IMR-90 (cell line): ENCODE measurements at regions not wholly inside any gene's neighbourhood (a gene's known extent, or its start where the extent isn't known, plus 50 kb on each side); places are given as distances from the start of the nearest gene placed in this dataset.

Experiments used
- ATAC-seq: fragments of 200-7000 bp; cut with Tn5 transposase; 2 replicates; pipeline ENCODE4 v1.9.1; 2020; ENCODE audit warnings: low read depth, mild to moderate bottlenecking, moderate library complexity
- BruUV-seq: library from RNA; stranded (reverse); fragments of 400-500 nt; replicated peaks from 2 replicates; lab custom pipeline; 2021; lab: Mats Ljungman, UMichigan
- CTCF ChIA-PET: fragments of 300-600 bp; formaldehyde crosslinking; extraction: SDS; loops from one replicate; lab custom pipeline; 2021; ENCODE audit warnings: antibody characterized with exemption; lab: Yijun Ruan, JAX
- POLR2A ChIA-PET: fragments of 300-600 bp; sonication (Branson Sonifier 250); formaldehyde crosslinking; loops from one replicate; lab custom pipeline; 2022; ENCODE audit warnings: antibody characterized with exemption; ENCODE audit not compliant: unreplicated experiment; lab: Charles Lee
- DNase-seq: peaks from one replicate; pipeline ENCODE4 v3.0.0; 2013
- H2AFZ ChIP-seq: replicated peaks from 2 replicates; pipeline ENCODE3; 2013; ENCODE audit warnings: low read length, mild to moderate bottlenecking; ENCODE audit not compliant: poor library complexity
- H2AK5ac ChIP-seq: 2 replicates; pipeline ENCODE4 v1.6.1; 2013; ENCODE audit warnings: low read depth, low read length, inconsistent platforms
- H2AK9ac ChIP-seq: replicated peaks from 2 replicates; pipeline ENCODE3; 2013; ENCODE audit warnings: mild to moderate bottlenecking, low read depth, low read length, moderate library complexity; ENCODE audit not compliant: poor library complexity
- H2BK120ac ChIP-seq: 2 replicates; pipeline ENCODE4 v1.6.1; 2013; ENCODE audit warnings: low read depth, low read length, inconsistent platforms
- H2BK15ac ChIP-seq: 3 replicates; pipeline ENCODE4 v1.6.1; 2013; ENCODE audit warnings: low read depth, low read length, inconsistent platforms
- H2BK20ac ChIP-seq: 2 replicates; pipeline ENCODE4 v1.6.1; 2013; ENCODE audit warnings: low read depth, mild to moderate bottlenecking, inconsistent platforms, low read length, moderate library complexity
- H2BK5ac ChIP-seq: 2 replicates; pipeline ENCODE4 v1.6.1; 2013; ENCODE audit warnings: mild to moderate bottlenecking, low read depth, low read length, inconsistent platforms; ENCODE audit not compliant: poor library complexity, severe bottlenecking
- H3K14ac ChIP-seq: replicated peaks from 2 replicates; pipeline ENCODE4 v1.6.1; 2013; ENCODE audit warnings: low read depth, low read length, inconsistent platforms
- H3K18ac ChIP-seq: 2 replicates; pipeline ENCODE4 v1.6.1; 2013; ENCODE audit warnings: low read depth, low read length, control low read depth
- H3K23ac ChIP-seq: 2 replicates; pipeline ENCODE4 v1.6.1; 2013; ENCODE audit warnings: low read depth, low read length, inconsistent platforms
- H3K27ac ChIP-seq: 2 replicates; pipeline ENCODE4 v1.5.1; 2013; ENCODE audit warnings: mild to moderate bottlenecking, control low read depth, low read length; ENCODE audit not compliant: insufficient read depth
- H3K27me3 ChIP-seq: 2 replicates; pipeline ENCODE4 v1.6.1; 2013; ENCODE audit warnings: low read length; ENCODE audit not compliant: control insufficient read depth, insufficient read depth
- H3K36me3 ChIP-seq: 2 replicates; pipeline ENCODE4 v1.6.1; 2013; ENCODE audit warnings: low read length, mixed read lengths; ENCODE audit not compliant: control insufficient read depth, insufficient read depth
- H3K4ac ChIP-seq: 2 replicates; pipeline ENCODE4 v1.6.1; 2013; ENCODE audit warnings: low read depth, low read length, inconsistent platforms
- H3K4me1 ChIP-seq: 2 replicates; pipeline ENCODE4 v1.6.1; 2013; ENCODE audit warnings: low read length, mixed read lengths; ENCODE audit not compliant: control insufficient read depth, insufficient read depth
- H3K4me2 ChIP-seq: 2 replicates; pipeline ENCODE4 v1.6.1; 2013; ENCODE audit warnings: low read depth, mild to moderate bottlenecking, control low read depth, low read length, moderate library complexity
- H3K4me3 ChIP-seq: 2 replicates; pipeline ENCODE4 v1.5.1; 2013; ENCODE audit warnings: low read depth, mild to moderate bottlenecking, control low read depth, low read length, moderate library complexity; ENCODE audit not compliant: insufficient read depth
- H3K56ac ChIP-seq: 2 replicates; pipeline ENCODE4 v1.6.1; 2013; ENCODE audit warnings: low read length, inconsistent platforms; ENCODE audit not compliant: insufficient read depth; ENCODE audit errors: extremely low read depth
- H3K79me1 ChIP-seq, 2 experiments: 2 replicates each; pipeline ENCODE4 v1.6.1; 2013; ENCODE audit warnings: low read length in 2 of 2, inconsistent platforms in 1 of 2, low read depth in 1 of 2
- H3K9ac ChIP-seq: 2 replicates; pipeline ENCODE4 v1.6.1; 2013; ENCODE audit warnings: low read depth, low read length, control low read depth
- H3K9me1 ChIP-seq: 2 replicates; pipeline ENCODE4 v1.6.1; 2013; ENCODE audit warnings: low read length, inconsistent platforms; ENCODE audit not compliant: insufficient read depth
- H3K9me3 ChIP-seq: 2 replicates; pipeline ENCODE4 v1.6.1; 2013; ENCODE audit warnings: low read length; ENCODE audit not compliant: control insufficient read depth, insufficient read depth
- H4K20me1 ChIP-seq: 2 replicates; pipeline ENCODE4 v1.6.1; 2013; ENCODE audit warnings: low read length, inconsistent platforms; ENCODE audit not compliant: insufficient read depth
- H4K5ac ChIP-seq: 2 replicates; pipeline ENCODE4 v1.6.1; 2013; ENCODE audit warnings: mild to moderate bottlenecking, low read depth, low read length, control low read depth
- H4K8ac ChIP-seq, 2 experiments: 2 replicates each; pipeline ENCODE4 v1.6.1; 2013; ENCODE audit warnings: low read depth in 2 of 2, low read length in 2 of 2, control low read depth in 1 of 2, inconsistent platforms in 1 of 2
- H4K91ac ChIP-seq: 2 replicates; pipeline ENCODE4 v1.6.1; 2013; ENCODE audit warnings: low read depth, low read length, inconsistent platforms; ENCODE audit not compliant: insufficient read depth
- BHLHE40 ChIP-seq: fragments of 150-350 bp; IDR thresholded peaks from 2 replicates; pipeline ENCODE4 v1.6.1; 2016; ENCODE audit warnings: mild to moderate bottlenecking, low read depth, low read length
- MAFK ChIP-seq: IDR thresholded peaks from 2 replicates; pipeline ENCODE4 v1.6.1; 2012; ENCODE audit warnings: low read depth, low read length, improper control_type of control experiment
- MAZ ChIP-seq: IDR thresholded peaks from 2 replicates; pipeline ENCODE4 v1.6.1; 2012; ENCODE audit warnings: low read depth, mild to moderate bottlenecking, low read length, improper control_type of control experiment, moderate library complexity, borderline replicate concordance
- POLR2A ChIP-seq: IDR thresholded peaks from 2 replicates; pipeline ENCODE4 v1.6.1; 2012; ENCODE audit warnings: mild to moderate bottlenecking, low read depth, low read length
- SMC3 ChIP-seq: fragments of 150-350 bp; IDR thresholded peaks from 2 replicates; pipeline ENCODE4 v1.6.1; 2016; ENCODE audit warnings: low read depth, mild to moderate bottlenecking, antibody characterized with exemption, low read length, moderate library complexity
- WGBS, 2 experiments: methylation state at CpG; one replicate each; pipeline versions ENCODE4 v1.1.5 to v1.1.7; 2013; ENCODE audit warnings: missing lambda C conversion rate in 2 of 2; ENCODE audit not compliant: insufficient read length in 1 of 2; ENCODE audit errors: extremely low coverage in 2 of 2; 5-methylcytosine and 5-hydroxymethylcytosine counted together
- dilution Hi-C: fragments of 300-500 bp; cut with HindIII; formaldehyde crosslinking; loops from one replicate; pipeline ENCODE4 v1.14.3; 2018; ENCODE audit warnings: low sequenced_read_pairs; ENCODE audit not compliant: unreplicated experiment
- in situ Hi-C: fragments of 300-500 bp; cut with MboI; formaldehyde crosslinking; loops from 3 replicates; pipeline ENCODE4 v1.14.3; 2019; ENCODE audit warnings: low sequenced_read_pairs, inconsistent platforms, mixed read lengths
- intact Hi-C: fragments of 100-400 bp; cut with micrococcal nuclease; formaldehyde crosslinking; loops from 2 replicates; pipeline ENCODE4 v1.10.0; 2022
- TF ChIP-seq, protein P1 (sequence below): fragments of 150-350 bp; IDR thresholded peaks from 2 replicates; pipeline ENCODE4 v1.6.1; 2017; ENCODE audit warnings: mild to moderate bottlenecking, antibody characterized with exemption, low read length, low read depth
- TF ChIP-seq, protein P2 (sequence below): fragments of 150-350 bp; IDR thresholded peaks from 2 replicates; pipeline ENCODE4 v1.6.1; 2016; ENCODE audit warnings: low read depth, mild to moderate bottlenecking, low read length, moderate library complexity, borderline replicate concordance

DNA sequence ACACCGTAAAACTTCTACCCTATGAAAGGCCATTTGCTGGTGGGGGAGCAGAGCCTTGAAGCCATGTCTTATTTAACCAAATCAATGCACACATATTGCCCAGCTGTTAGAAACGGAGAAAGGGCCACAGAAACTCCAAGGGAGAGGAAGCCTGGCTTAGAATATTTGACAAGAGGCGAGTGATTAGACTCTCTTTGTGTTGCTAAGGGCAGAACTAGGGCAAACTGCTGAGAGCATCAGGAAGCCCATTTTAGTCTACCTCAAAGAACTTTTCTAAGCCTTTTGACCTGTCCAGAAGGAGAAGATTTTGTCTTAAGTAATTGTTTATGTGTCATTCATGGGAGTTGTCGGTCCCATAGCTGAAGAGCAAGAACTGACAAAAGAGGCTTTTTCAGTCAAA lies 54.4 kb upstream of the CELF4 start:
- no peaks in the 10 kb centered on the region for H3K9me1 ChIP-seq
- no peak overlapping the region for H3K18ac ChIP-seq
- no peak overlapping the region for H3K23ac ChIP-seq
- H3K4ac ChIP-seq = no peak overlapping the region
- H3K4me3 ChIP-seq = no peak overlapping the region
- DNase-seq = no peak
- H3K79me1 ChIP-seq = no peaks in the 10 kb centered on the region
- no peak overlapping the region for H4K91ac ChIP-seq
- H2AFZ ChIP-seq = no peak overlapping the region
- H3K9me3 ChIP-seq = peaks cover 4% of the 10 kb centered on the region; the same call in 1 of the 2 replicates
- no peak overlapping the region for H2BK120ac ChIP-seq
- H3K9ac ChIP-seq = no peak overlapping the region
- H3K27ac ChIP-seq = no peak overlapping the region
- H4K5ac ChIP-seq = no peak overlapping the region
- no peak overlapping the region for H2BK5ac ChIP-seq
- no CpG with 5 or more reads among the region's 4 CpGs for WGBS, 2 experiments
- no peak overlapping the region for H2BK20ac ChIP-seq
- no peak overlapping the region for H3K56ac ChIP-seq
- no peaks in the 10 kb centered on the region for H4K20me1 ChIP-seq
- H3K4me1 ChIP-seq = no peaks in the 10 kb centered on the region
- no peak overlapping the region for H2BK15ac ChIP-seq
- TF ChIP-seq MAFK = no peak
- no peak for TF ChIP-seq POLR2A
- TF ChIP-seq, protein P1, sequence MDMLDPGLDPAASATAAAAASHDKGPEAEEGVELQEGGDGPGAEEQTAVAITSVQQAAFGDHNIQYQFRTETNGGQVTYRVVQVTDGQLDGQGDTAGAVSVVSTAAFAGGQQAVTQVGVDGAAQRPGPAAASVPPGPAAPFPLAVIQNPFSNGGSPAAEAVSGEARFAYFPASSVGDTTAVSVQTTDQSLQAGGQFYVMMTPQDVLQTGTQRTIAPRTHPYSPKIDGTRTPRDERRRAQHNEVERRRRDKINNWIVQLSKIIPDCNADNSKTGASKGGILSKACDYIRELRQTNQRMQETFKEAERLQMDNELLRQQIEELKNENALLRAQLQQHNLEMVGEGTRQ = no peak
- no peak for TF ChIP-seq BHLHE40
- TF ChIP-seq, protein P2, sequence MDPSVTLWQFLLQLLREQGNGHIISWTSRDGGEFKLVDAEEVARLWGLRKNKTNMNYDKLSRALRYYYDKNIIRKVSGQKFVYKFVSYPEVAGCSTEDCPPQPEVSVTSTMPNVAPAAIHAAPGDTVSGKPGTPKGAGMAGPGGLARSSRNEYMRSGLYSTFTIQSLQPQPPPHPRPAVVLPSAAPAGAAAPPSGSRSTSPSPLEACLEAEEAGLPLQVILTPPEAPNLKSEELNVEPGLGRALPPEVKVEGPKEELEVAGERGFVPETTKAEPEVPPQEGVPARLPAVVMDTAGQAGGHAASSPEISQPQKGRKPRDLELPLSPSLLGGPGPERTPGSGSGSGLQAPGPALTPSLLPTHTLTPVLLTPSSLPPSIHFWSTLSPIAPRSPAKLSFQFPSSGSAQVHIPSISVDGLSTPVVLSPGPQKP = no peak
- no peak for TF ChIP-seq SMC3
- no peak for TF ChIP-seq MAZ
- ChIA-PET CTCF (no interaction called here), POLR2A (no interaction called here)
- dilution Hi-C loops = no loop called here
- in situ Hi-C loops = loop anchor here (10.0 kb wide), 1 partner anchor 65 kb away; no protein-coding TSS in a partner anchor
- H3K27me3 ChIP-seq = no peaks in the 10 kb centered on the region
- BruUV-seq = no TSS peak
- no peaks in the 10 kb centered on the region for H3K36me3 ChIP-seq
- H3K14ac ChIP-seq = no peak overlapping the region
- H2AK9ac ChIP-seq = no peak overlapping the region
- H4K8ac ChIP-seq = no peak overlapping the region
- no peak for ATAC-seq
- H2AK5ac ChIP-seq = no peak overlapping the region
- H3K4me2 ChIP-seq = no peak overlapping the region
- intact Hi-C loops = no loop called here
